ENCODE measurements at regions not wholly inside any gene's neighbourhood (a gene's known extent, or its start where the extent isn't known, plus 50 kb on each side); places are given as distances from the start of the nearest gene placed in this dataset.
A peak's percentile ranks its signal among the peaks of the same experiment; 100 is the strongest.

DNA sequence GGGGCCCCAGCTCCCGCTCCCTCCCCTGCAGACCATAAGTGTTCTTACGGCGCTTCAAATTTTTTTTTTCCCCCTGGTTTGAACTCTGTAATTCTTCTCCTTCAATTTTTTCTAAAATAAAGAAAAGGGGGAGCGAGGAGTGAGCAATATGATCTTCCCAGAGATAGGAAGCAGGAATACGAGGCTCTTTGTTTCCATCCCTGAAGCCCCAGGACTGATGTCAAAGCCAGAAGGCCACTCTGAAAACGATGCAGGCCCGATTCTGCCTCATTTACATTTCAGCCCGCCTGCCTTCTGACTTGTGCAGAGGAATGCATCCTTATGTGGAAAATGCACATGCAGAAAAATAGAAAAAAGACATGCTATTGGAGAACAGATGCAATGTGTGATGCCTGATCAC is 401.5 kb upstream of the MKI67 start:
- H3K4me1 Mint-ChIP-seq (ENCODE audit: unreplicated experiment): peaks cover 35% of the 10 kb centered on the region
- TF ChIP-seq, protein P1, sequence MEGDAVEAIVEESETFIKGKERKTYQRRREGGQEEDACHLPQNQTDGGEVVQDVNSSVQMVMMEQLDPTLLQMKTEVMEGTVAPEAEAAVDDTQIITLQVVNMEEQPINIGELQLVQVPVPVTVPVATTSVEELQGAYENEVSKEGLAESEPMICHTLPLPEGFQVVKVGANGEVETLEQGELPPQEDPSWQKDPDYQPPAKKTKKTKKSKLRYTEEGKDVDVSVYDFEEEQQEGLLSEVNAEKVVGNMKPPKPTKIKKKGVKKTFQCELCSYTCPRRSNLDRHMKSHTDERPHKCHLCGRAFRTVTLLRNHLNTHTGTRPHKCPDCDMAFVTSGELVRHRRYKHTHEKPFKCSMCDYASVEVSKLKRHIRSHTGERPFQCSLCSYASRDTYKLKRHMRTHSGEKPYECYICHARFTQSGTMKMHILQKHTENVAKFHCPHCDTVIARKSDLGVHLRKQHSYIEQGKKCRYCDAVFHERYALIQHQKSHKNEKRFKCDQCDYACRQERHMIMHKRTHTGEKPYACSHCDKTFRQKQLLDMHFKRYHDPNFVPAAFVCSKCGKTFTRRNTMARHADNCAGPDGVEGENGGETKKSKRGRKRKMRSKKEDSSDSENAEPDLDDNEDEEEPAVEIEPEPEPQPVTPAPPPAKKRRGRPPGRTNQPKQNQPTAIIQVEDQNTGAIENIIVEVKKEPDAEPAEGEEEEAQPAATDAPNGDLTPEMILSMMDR (conservative IDR thresholded peaks at IDR 0.05): no peak
- no peaks in the 10 kb centered on the region for H3K9me3 Mint-ChIP-seq
- no peak for DNase-seq (ENCODE audit: extremely low spot score, unreplicated experiment)
- peaks cover 28% of the 10 kb centered on the region for H3K27me3 Mint-ChIP-seq
- H3K27ac Mint-ChIP-seq: peak overlapping the region; percentile 47
- H3K36me3 Mint-ChIP-seq: no peaks in the 10 kb centered on the region
- peak overlapping the region; percentile 57 for H3K4me3 Mint-ChIP-seq

DNA sequence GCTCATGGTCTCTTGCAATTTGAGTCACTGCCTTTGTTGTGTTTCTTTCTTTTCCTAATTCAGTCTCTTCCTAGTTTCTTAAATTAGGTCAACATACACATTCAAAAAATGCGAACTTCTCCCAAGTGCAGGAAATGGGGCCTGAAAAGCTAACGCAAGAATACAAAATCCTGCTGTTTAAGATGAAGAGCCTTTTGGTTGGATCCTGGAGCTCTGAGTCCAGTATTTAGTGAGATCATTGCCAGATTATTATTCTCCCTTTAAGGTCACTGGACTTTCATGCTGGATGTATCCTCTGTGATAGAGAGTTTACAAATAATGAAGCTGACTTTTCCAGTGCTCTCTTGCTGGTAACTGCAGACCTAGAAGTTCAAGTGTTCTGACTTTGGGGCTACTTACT is 401.9 kb upstream of the MKI67 start:
- peaks cover 35% of the 10 kb centered on the region for H3K4me1 Mint-ChIP-seq (ENCODE audit: unreplicated experiment)
- H3K4me3 Mint-ChIP-seq: no peak overlapping the region
- peak overlapping the region; percentile 47 for H3K27ac Mint-ChIP-seq
- no peaks in the 10 kb centered on the region for H3K36me3 Mint-ChIP-seq
- DNase-seq (ENCODE audit: extremely low spot score, unreplicated experiment): no peak
- peaks cover 32% of the 10 kb centered on the region for H3K27me3 Mint-ChIP-seq
- TF ChIP-seq, protein P1 (conservative IDR thresholded peaks at IDR 0.05): no peak
- no peaks in the 10 kb centered on the region for H3K9me3 Mint-ChIP-seq

DNA sequence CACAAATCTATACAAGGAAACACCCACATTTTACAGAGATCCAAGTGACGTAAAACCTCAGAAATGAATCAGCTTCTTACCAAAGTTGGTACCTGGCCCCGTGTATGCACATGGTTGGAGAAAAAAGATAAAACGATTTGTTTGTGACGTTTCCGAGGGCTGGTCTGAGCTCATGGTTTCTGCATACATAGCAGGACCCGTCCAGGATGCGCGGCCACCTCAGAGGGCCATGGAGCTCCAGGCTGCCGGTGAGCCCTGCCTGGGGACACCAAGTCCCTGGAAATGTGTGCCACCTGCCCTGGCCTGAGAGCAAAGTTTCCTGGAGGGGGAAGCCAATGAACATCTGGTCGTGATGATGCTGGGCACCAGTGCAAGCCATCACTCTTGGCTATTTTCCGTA is 402.6 kb upstream of the MKI67 start:
- peaks cover 35% of the 10 kb centered on the region for H3K4me1 Mint-ChIP-seq (ENCODE audit: unreplicated experiment)
- H3K9me3 Mint-ChIP-seq: no peaks in the 10 kb centered on the region
- no peak for DNase-seq (ENCODE audit: extremely low spot score, unreplicated experiment)
- no peak overlapping the region for H3K4me3 Mint-ChIP-seq
- TF ChIP-seq, protein P1 (conservative IDR thresholded peaks at IDR 0.05): no peak
- H3K27ac Mint-ChIP-seq: no peak overlapping the region
- no peaks in the 10 kb centered on the region for H3K36me3 Mint-ChIP-seq
- peaks cover 34% of the 10 kb centered on the region for H3K27me3 Mint-ChIP-seq

DNA sequence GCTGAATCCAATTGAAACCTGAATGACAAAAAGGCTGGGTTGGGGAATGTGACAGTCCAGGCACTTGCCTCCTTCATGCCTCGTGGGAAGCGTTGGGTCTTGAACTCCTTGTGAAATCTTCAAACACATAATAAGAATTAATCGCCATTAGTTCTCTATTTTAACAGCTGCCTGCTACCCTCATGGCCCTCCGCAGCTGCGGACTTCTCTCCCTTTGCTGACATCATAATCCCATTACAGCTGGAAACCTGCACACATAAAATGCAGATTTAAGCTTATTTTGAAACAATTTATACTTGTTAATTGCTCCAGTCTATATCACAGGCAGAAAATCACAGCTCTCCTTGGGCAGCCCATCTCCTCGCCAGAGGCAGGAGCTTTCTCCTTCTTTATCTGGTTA is 403.0 kb upstream of the MKI67 start:
- no peaks in the 10 kb centered on the region for H3K36me3 Mint-ChIP-seq
- no peaks in the 10 kb centered on the region for H3K9me3 Mint-ChIP-seq
- TF ChIP-seq, protein P1 (conservative IDR thresholded peaks at IDR 0.05): no peak
- H3K27ac Mint-ChIP-seq: no peak overlapping the region
- peaks cover 35% of the 10 kb centered on the region for H3K27me3 Mint-ChIP-seq
- no peak for DNase-seq (ENCODE audit: extremely low spot score, unreplicated experiment)
- H3K4me3 Mint-ChIP-seq: peak overlapping the region; percentile 18
- H3K4me1 Mint-ChIP-seq (ENCODE audit: unreplicated experiment): peaks cover 35% of the 10 kb centered on the region

DNA sequence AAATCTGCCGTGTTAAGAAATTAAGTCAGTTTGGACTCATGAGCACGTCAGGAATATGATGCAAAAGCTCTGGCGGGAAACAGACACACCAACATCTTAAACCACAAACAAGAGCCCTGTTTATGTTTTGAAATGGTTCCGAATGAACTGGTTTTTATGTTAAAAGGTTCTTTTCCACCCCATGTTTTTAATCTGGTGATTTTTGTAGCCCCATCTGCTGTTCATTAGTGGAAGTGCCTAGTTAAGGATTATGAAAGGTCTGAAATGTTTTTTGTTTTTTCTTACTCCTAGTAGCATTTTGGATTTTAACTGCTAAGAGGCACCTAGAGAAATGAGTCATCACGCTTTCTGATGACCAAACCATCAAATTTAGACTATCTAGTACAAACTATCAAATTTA is 404.1 kb upstream of the MKI67 start:
- no peak for DNase-seq (ENCODE audit: extremely low spot score, unreplicated experiment)
- Mint-ChIP-seq H3K4me1 (ENCODE audit: unreplicated experiment) (peaks cover 35% of the 10 kb centered on the region), H3K27me3 (peaks cover 45% of the 10 kb centered on the region), H3K9me3 (no peaks in the 10 kb centered on the region), H3K36me3 (no peaks in the 10 kb centered on the region), H3K4me3 (no peak overlapping the region), H3K27ac (no peak overlapping the region)
- TF ChIP-seq, protein P1 (conservative IDR thresholded peaks at IDR 0.05): peak; percentile 83

DNA sequence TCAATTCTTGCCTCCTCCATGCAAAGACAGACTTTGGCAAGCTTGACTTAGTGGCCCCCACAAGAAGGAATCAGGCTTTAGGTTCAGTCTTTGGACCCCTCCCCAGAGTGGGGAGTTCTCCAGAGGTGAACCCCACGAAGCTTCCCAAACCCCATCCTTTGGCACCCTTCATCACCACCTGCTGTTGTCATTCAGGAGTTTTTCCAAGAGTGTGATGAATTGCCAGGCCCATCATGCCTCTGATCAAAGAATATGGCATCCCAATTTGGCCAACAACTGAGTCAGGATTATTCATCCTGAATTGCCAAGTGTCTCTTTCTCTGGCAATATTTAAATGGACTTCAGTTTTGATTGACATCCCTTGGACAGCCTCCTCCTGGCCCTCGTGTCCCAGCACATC is 404.7 kb upstream of the MKI67 start:
- H3K9me3 Mint-ChIP-seq: no peaks in the 10 kb centered on the region
- no peak for DNase-seq (ENCODE audit: extremely low spot score, unreplicated experiment)
- H3K4me1 Mint-ChIP-seq (ENCODE audit: unreplicated experiment): peaks cover 32% of the 10 kb centered on the region
- H3K36me3 Mint-ChIP-seq: no peaks in the 10 kb centered on the region
- TF ChIP-seq, protein P1 (conservative IDR thresholded peaks at IDR 0.05): no peak
- H3K4me3 Mint-ChIP-seq: no peak overlapping the region
- H3K27ac Mint-ChIP-seq: no peak overlapping the region
- peaks cover 51% of the 10 kb centered on the region for H3K27me3 Mint-ChIP-seq

Data from type B pancreatic cell (in vitro differentiated cells).